ENCODE measurements at regions not wholly inside any gene's neighbourhood (a gene's known extent, or its start where the extent isn't known, plus 50 kb on each side); places are given as distances from the start of the nearest gene placed in this dataset.

DNA sequence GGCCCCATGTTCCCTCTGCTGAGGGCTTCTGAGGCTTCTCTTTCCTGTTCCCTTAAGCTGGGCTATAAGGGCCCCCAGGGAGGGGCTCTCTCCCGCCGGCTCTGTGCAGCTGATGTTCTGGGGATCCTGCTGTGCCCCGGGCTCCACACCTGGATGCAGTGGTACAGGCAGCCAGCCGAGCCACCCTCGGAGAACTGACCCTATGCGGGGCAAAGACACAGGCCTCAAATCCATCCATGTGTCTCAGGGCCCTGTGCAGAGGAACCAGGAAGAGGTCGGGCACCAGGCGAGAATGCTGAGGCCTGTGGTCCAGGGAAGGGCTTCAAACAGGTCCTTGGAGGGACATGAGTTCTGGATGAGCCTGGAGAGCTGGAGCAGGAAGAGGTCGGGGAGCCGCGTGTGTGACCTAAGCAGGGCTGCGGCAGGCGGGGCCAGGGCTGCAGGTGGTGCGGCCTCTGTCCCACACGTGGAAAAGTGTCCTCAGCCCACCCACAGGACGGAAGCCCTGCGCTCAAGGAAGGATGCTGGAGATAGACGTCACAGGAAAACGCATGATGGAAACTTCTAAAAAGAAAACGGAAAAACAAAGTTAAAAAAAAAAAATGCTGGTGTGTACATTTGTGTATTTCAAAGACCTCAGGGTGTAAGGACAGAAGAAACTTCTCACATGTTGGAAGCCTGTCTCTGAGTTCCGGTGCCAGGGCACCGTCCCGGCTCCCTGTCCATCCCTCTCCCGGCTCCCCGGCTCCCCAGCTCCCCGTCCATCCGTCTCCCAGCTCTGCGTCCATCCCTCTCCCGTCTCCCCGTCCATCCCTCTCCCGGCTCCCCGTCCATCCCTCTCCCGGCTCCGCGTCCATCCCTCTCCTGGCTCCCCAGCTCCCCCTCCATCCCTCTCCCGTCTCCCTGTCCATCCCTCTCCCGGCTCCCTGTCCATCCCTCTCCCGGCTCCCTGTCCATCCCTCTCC lies 1149.2 kb downstream of the BRD1 start:
- TF ChIP-seq, protein P1, sequence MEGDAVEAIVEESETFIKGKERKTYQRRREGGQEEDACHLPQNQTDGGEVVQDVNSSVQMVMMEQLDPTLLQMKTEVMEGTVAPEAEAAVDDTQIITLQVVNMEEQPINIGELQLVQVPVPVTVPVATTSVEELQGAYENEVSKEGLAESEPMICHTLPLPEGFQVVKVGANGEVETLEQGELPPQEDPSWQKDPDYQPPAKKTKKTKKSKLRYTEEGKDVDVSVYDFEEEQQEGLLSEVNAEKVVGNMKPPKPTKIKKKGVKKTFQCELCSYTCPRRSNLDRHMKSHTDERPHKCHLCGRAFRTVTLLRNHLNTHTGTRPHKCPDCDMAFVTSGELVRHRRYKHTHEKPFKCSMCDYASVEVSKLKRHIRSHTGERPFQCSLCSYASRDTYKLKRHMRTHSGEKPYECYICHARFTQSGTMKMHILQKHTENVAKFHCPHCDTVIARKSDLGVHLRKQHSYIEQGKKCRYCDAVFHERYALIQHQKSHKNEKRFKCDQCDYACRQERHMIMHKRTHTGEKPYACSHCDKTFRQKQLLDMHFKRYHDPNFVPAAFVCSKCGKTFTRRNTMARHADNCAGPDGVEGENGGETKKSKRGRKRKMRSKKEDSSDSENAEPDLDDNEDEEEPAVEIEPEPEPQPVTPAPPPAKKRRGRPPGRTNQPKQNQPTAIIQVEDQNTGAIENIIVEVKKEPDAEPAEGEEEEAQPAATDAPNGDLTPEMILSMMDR (IDR thresholded peaks at IDR 0.05; ENCODE audit: insufficient read depth, low read length, poor library complexity, severe bottlenecking), result no peak
- TF ChIP-seq EZH2phosphoT487 (conservative IDR thresholded peaks at IDR 0.05; ENCODE audit: low read length), result no peak
